Lower leg skin (tissue), 4 donors: ENCODE measurements at regions not wholly inside any gene's neighbourhood (a gene's known extent, or its start where the extent isn't known, plus 50 kb on each side); places are given as distances from the start of the nearest gene placed in this dataset.

Experiments used
- DNase-seq, 2 donors: peaks; one replicate each; pipeline ENCODE4 v3.0.0-alpha.2; 2019; ENCODE audit warnings: low spot score in 2 of 2
- H3K4me3 ChIP-seq: fragments of 200-600 bp; sonication (generic); 2 replicates; pipeline ENCODE4 v1.5.1; 2017; ENCODE audit warnings: mild to moderate bottlenecking, low read depth; ENCODE audit not compliant: poor library complexity, severe bottlenecking
- POLR2A ChIP-seq, 2 donors: fragments of 450-650 bp; IDR thresholded peaks; one replicate each; pipeline ENCODE4 v1.6.1; 2016 to 2017; ENCODE audit warnings: antibody characterized with exemption in 2 of 2, mild to moderate bottlenecking in 1 of 2, moderate library complexity in 1 of 2
- WGBS, 2 donors: methylation state at CpG; one replicate each; pipeline ENCODE4 v1.1.5; 2018; 5-methylcytosine and 5-hydroxymethylcytosine counted together
- intact Hi-C: fragments of 100-400 bp; cut with DNase I; formaldehyde crosslinking; loops from one replicate; pipeline ENCODE4 v1.15.0; 2023; ENCODE audit warnings: low total_unique reads
- TF ChIP-seq, protein P1 (sequence below), 3 donors: fragments of 450-650 bp; IDR thresholded peaks; one replicate each; pipeline ENCODE4 v1.5.1; 2016; ENCODE audit warnings: antibody characterized with exemption in 3 of 3, mild to moderate bottlenecking in 3 of 3, moderate library complexity in 2 of 3

DNA sequence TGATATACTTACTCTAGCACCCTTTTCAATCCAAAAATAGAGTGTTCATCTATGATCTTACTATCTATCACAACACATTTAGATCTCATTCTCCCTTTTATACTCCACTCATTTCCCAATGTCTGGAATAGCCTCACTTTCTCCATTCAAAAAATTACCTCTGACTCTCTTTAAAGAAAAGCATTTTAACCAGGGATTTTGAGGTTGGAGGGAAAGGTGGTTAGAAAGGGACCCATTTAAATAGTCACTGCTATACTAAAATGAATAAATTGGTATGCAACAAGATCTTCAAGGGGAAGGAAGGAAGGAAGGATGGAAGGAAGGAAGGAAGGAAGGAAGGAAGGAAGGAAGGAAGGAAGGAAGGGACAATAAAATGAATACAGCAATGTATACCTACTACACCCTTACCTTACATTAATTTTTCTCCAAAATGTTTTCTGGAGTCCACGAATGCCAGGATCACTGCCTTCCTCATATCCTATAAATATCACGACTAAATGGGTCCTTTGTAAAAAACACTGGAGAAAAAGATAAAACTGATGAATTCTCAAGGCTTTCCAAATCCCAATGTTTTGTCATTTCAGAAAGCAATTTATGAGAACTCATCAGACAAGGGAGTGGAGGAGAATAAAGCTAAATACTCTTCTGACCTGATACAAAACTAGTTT, 202.7 kb downstream of the ZEB2 start:
- TF ChIP-seq, protein P1, sequence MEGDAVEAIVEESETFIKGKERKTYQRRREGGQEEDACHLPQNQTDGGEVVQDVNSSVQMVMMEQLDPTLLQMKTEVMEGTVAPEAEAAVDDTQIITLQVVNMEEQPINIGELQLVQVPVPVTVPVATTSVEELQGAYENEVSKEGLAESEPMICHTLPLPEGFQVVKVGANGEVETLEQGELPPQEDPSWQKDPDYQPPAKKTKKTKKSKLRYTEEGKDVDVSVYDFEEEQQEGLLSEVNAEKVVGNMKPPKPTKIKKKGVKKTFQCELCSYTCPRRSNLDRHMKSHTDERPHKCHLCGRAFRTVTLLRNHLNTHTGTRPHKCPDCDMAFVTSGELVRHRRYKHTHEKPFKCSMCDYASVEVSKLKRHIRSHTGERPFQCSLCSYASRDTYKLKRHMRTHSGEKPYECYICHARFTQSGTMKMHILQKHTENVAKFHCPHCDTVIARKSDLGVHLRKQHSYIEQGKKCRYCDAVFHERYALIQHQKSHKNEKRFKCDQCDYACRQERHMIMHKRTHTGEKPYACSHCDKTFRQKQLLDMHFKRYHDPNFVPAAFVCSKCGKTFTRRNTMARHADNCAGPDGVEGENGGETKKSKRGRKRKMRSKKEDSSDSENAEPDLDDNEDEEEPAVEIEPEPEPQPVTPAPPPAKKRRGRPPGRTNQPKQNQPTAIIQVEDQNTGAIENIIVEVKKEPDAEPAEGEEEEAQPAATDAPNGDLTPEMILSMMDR (IDR thresholded peaks at IDR 0.05), result no peak
- TF ChIP-seq POLR2A (IDR thresholded peaks at IDR 0.05), result no peak
- WGBS, 2 donors, result 95 to 99% methylated on average over 2 of the region's 2 CpGs
- no peak for DNase-seq
- intact Hi-C loops, result no loop called here
- no peak overlapping the region for H3K4me3 ChIP-seq

DNA sequence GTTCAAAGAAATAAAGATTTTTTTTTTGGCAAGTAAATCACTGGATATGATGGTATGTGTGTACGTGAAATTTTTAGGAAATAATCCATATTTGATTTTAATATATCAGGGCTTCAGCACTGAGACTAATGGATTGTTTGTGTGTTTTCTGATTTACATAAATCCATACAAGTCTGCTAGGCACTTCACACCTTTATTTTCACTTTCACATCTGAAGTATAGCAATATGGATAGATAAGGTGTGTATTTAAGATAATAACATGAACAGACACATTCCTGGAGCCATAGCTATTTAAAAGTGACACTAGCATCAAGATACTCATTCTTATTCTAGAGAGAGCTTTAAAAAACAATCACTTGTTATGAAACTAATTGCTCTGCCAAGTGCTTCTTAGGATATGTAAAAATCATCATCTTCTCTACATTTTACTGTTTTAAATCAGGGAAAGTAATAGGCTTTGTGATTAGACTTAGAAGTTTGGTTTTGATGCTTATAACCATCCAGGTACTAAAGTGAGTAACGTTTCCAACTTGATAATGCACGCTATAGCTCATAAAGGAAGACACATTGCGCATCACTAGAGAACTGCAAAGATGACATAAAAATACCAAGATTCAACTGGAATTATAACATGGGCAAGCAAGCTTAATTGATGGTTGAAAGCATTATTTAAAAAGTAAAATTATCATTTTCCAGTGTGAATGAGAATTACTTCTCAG, 208.9 kb downstream of the ZEB2 start:
- no peak overlapping the region for H3K4me3 ChIP-seq
- no peak for DNase-seq
- WGBS, 2 donors, result 82 to 83% methylated on average over 4 of the region's 4 CpGs
- TF ChIP-seq POLR2A (IDR thresholded peaks at IDR 0.05), result no peak
- TF ChIP-seq, protein P1 (IDR thresholded peaks at IDR 0.05), result no peak
- intact Hi-C loops, result no loop called here

DNA sequence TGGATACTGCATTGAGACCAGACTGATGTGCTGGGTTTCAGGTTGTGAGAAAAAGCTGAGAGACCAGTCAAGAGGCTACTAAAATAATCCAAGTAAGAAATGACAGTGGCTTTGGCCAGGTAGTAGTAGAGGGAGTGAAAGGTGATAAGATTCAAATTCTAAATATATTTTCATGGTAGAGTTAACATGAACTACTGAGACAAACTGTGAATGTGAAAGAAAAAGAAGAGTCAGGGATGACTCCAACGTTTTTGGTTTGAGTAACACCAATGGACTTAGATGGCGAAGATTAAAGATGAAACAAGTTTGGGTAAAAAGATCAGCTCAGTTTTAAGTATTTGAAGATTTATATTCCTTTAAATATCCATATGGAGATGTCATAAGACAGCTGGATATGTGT, 209.4 kb downstream of the ZEB2 start:
- no peak for TF ChIP-seq POLR2A (IDR thresholded peaks at IDR 0.05)
- TF ChIP-seq, protein P1 (IDR thresholded peaks at IDR 0.05), result no peak
- 63 to 67% methylated on average over 2 of the region's 2 CpGs for whole genome bisulfite sequencing, 2 donors
- DNase-seq, result no peak
- intact Hi-C loops, result no loop called here
- no peak overlapping the region for H3K4me3 ChIP-seq

DNA sequence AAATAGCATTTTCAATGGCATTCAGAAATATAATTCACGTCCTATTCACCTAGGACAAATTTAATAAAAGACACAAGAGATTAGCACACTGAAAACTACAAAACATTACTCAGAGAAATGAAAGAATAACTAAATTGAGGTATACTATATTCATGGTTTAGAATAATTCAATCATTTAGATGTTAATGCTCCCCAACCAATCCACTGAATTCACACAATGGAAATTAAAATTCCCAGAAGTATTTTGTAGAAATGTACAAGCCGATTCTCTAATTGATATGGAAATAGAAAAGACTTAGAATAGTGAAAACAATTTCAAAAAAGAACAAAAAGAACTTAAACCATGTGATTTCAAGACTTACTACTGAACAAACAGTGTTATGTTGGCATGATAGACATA, 212.2 kb downstream of the ZEB2 start:
- intact Hi-C loops, result no loop called here
- DNase-seq, result no peak
- no peak overlapping the region for H3K4me3 ChIP-seq
- 91 to 95% methylated on average over 2 of the region's 2 CpGs for WGBS, 2 donors
- TF ChIP-seq, protein P1 (IDR thresholded peaks at IDR 0.05), result no peak
- TF ChIP-seq POLR2A (IDR thresholded peaks at IDR 0.05), result no peak

DNA sequence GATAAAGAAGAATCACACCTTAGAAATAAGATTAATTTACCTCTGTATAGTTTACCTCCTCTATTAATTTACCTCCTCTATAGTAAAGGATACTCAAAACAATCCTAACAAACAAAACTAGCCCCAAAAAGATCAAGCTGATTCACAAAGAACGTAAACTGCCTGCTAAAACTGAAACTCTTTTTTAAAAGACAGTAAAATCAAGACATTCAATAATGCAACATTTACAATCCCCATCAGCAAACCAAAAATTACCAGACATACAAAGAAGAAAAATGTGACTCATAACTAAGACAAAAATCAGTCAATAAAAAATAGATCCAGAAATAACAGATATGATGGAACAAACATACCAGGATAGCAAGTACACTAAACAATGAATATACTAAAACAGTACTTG, 215.7 kb downstream of the ZEB2 start:
- intact Hi-C loops, result no loop called here
- TF ChIP-seq POLR2A (IDR thresholded peaks at IDR 0.05), result no peak
- TF ChIP-seq, protein P1 (IDR thresholded peaks at IDR 0.05), result no peak
- no peak overlapping the region for H3K4me3 ChIP-seq
- WGBS, 2 donors, result 95 to 100% methylated on average over 1 of the region's 1 CpG
- DNase-seq, result no peak
